RWPE1 (cell line): ENCODE measurements at regions not wholly inside any gene's neighbourhood (a gene's known extent, or its start where the extent isn't known, plus 50 kb on each side); places are given as distances from the start of the nearest gene placed in this dataset.
A peak's percentile ranks its signal among the peaks of the same experiment; 100 is the strongest.

ENCODE experiments used
- CTCF ChIA-PET: fragments of 350-600 bp; sonication (Branson Sonifier 250); formaldehyde crosslinking; extraction: SDS; loops from one replicate; lab custom pipeline; 2021; lab: Yijun Ruan, JAX
- POLR2A ChIA-PET: fragments of 400-600 bp; formaldehyde crosslinking; extraction: SDS; loops from one replicate; lab custom pipeline; 2020; ENCODE audit warnings: antibody characterized with exemption; ENCODE audit not compliant: low non-redundant PET; lab: Yijun Ruan, JAX
- DNase-seq: peaks from one replicate; pipeline ENCODE4 v3.0.0; 2012; ENCODE audit warnings: low spot score
- H3K27ac ChIP-seq: fragments of 450-650 bp; 2 replicates; pipeline ENCODE4 v1.5.1; 2017
- TF ChIP-seq, protein P1 (sequence below): fragments of 450-650 bp; conservative IDR thresholded peaks from 2 replicates; pipeline ENCODE4 v1.5.1; 2017; ENCODE audit warnings: low read depth, mild to moderate bottlenecking

DNA sequence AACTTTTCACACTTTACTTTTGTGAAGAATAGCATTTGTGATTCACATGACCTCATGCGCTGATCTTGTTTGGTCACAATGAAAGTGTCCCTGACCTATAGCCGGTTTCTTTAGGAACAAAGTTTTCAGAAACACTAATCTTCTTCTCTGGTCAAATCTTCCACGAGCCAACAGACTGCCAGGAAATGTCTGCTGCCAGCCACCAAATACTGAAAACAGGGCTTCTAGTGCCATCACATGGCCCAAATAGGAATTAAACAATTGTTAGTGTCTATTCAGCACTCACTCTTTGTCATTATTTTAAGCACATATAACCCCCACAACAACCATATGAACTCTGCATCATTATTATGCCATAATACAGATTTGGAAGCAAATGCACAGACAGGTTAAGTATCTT is 286.5 kb upstream of the SYT4 start:
- TF ChIP-seq, protein P1, sequence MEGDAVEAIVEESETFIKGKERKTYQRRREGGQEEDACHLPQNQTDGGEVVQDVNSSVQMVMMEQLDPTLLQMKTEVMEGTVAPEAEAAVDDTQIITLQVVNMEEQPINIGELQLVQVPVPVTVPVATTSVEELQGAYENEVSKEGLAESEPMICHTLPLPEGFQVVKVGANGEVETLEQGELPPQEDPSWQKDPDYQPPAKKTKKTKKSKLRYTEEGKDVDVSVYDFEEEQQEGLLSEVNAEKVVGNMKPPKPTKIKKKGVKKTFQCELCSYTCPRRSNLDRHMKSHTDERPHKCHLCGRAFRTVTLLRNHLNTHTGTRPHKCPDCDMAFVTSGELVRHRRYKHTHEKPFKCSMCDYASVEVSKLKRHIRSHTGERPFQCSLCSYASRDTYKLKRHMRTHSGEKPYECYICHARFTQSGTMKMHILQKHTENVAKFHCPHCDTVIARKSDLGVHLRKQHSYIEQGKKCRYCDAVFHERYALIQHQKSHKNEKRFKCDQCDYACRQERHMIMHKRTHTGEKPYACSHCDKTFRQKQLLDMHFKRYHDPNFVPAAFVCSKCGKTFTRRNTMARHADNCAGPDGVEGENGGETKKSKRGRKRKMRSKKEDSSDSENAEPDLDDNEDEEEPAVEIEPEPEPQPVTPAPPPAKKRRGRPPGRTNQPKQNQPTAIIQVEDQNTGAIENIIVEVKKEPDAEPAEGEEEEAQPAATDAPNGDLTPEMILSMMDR: 0 out of 2 replicates have a peak, but pooled peaks have one; percentile 15
- peak; percentile 8 for DNase-seq
- ChIA-PET CTCF (interaction anchor here (0.6 kb wide), 1 partner anchor 1269 kb away, joined by 3 read pairs; no protein-coding TSS in a partner anchor), POLR2A (no interaction called here)
- H3K27ac ChIP-seq: no peak overlapping the region

DNA sequence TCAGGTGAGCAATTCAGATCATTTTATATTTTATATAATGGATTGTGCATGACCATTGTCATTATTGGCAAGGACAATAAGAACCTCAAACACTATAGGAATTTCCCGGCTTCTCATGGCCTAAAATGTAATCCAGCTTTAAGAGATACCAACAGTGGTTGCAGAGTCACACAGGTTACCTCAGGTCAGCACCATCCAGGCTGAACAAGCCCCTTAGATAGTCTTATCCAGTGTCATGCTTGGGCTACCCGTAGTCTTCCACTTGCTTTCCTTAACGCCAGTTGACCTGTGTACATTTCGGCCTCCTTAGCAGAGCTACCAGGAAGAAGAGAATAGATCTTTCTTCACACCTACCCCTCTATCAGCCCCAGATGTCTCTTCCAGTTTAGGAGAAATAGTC is 293.3 kb upstream of the SYT4 start:
- POLR2A ChIA-PET: no interaction called here
- CTCF ChIA-PET: interaction anchor here (1.2 to 1.4 kb wide), 2 partner anchors 9 to 17 kb away, joined by 3 to 4 read pairs; no protein-coding TSS in a partner anchor
- no peak for DNase-seq
- H3K27ac ChIP-seq: no peak overlapping the region
- TF ChIP-seq, protein P1: no peak

DNA sequence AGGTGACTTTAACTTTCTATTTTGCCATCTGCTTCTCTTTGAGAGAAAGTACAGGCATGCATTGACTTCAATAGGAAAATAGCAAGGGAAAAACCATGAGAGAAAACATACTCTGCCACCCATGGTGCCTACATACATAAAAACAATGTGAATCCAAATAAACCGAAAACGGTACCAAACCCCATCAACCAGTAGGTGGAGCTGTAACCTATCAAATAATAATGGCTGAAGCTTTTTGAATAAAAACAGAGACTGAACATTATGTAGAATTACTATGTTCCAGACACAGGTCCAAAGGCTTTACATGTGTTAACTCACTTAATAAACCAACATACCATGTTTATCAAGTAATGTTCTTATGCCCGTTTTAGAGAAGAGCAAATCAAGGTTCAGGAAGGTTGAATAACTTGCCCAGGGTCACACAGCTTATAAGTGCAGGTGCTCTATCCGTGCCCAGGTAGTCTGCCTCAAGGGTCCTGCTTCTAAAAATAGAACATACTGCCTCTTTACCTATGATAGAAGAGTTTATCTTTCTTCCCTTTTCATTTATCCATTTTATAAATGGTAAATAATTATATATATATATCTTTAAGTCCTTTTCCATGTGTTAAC is 293.9 kb upstream of the SYT4 start:
- peak; percentile 16 for DNase-seq
- POLR2A ChIA-PET: no interaction called here
- CTCF ChIA-PET: interaction anchor here (0.6 to 1.4 kb wide), 3 partner anchors 8 to 972 kb away, joined by 3 to 4 read pairs (median 4); no protein-coding TSS in a partner anchor
- TF ChIP-seq, protein P1: peak; percentile 68
- H3K27ac ChIP-seq: no peak overlapping the region

DNA sequence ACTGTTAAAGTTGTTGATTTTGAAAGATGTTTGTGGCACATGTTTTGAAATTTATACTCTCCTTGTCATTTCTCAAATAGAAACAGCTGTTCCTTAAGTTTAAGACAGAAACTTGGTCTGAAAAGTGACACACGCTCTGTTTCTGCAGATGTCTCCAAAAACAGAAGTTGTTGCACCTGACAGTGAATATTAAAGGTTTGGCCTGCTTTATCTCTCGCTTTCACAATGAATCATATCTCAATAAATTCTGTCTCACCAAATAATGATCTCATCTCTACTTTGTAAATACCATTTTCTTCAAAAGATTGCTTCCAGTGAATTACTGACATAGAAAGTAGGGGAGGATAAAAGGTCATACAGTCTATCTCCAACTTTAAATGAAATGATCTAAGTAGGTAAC is 294.9 kb upstream of the SYT4 start:
- no peak for DNase-seq
- CTCF ChIA-PET: no interaction called here
- POLR2A ChIA-PET: no interaction called here
- TF ChIP-seq, protein P1: no peak
- no peak overlapping the region for H3K27ac ChIP-seq

DNA sequence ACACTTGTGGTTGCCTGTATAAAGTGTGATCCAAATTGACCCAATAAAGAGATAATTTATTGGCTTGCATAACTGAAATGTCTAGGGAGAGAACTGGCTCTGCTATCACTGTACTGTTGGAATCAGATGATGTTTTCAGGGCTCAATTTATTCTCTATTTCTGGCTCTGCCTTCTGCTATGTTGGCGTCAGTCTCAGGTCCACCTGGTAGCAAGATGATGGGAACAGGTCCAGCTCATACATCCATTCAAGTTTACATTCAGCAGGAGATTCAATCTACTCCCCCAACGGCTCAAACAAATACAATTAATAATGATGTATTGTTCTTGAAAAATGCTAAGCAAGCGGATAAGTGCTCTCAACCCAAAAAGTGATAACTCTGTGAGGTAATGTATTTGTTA is 297.7 kb upstream of the SYT4 start:
- TF ChIP-seq, protein P1: no peak
- no peak overlapping the region for H3K27ac ChIP-seq
- DNase-seq: no peak
- POLR2A ChIA-PET: no interaction called here
- CTCF ChIA-PET: no interaction called here

DNA sequence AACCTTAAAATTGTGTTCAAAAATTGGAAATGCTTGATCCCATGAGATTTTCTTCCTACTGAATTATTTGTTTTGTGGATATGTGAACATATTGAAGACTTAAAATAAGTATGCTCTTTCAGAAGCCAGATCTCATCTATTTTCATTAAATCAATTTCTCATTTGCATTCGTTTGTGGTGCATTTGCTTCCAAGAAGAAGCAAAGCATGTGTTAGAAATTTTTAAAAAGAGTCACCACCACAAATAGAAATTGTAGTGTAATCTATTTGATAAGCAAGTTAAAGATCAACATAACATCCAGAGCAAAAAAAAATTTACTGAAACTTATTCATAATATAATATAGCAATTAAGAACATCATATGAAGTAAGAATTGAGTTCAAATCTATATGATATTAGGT is 300.9 kb upstream of the SYT4 start:
- DNase-seq: no peak
- ChIA-PET POLR2A (no interaction called here), CTCF (no interaction called here)
- TF ChIP-seq, protein P1: no peak
- no peak overlapping the region for H3K27ac ChIP-seq
